Astrocyte (in vitro differentiated cells and primary cell): ENCODE measurements at regions not wholly inside any gene's neighbourhood (a gene's known extent, or its start where the extent isn't known, plus 50 kb on each side); places are given as distances from the start of the nearest gene placed in this dataset.

Experiments used
- CTCF ChIP-seq: IDR thresholded peaks from 2 replicates; pipeline ENCODE4 v1.5.1; 2011; ENCODE audit warnings: low read depth, mild to moderate bottlenecking, inconsistent platforms, low read length, moderate library complexity; ENCODE audit not compliant: insufficient read depth
- EZH2 ChIP-seq: IDR thresholded peaks from 2 replicates; pipeline ENCODE4 v1.6.1; 2012; ENCODE audit warnings: mild to moderate bottlenecking, low read length, inconsistent platforms; ENCODE audit not compliant: insufficient read depth

- TF ChIP-seq CTCF (no peak), EZH2 (no peak)
Measured at GRCh38 chr12:92196368-92196767, 50.7 kb upstream of the BTG1 start.
